ENCODE measurements at regions not wholly inside any gene's neighbourhood (a gene's known extent, or its start where the extent isn't known, plus 50 kb on each side); places are given as distances from the start of the nearest gene placed in this dataset.

GRCh38 chr12:92065639-92066038 is 80.0 kb downstream of the BTG1 start:
- WGBS, 2 donors (ENCODE audit: low coverage in 1 of 2), result 58 to 59% methylated on average over 2 of the region's 2 CpGs
- in situ Hi-C loops (cut with MboI; ENCODE audit: low pct_ligation_motif_present in 1 of 4, low pct_unique_long_range_greater_than_20kb in 1 of 4, low sequenced_read_pairs in 3 of 4), result no loop called here
- H3K27ac ChIP-seq, result peak overlapping the region; percentile 70 to 78 (median 76)

GRCh38 chr12:92065018-92065499 is 80.6 kb downstream of the BTG1 start:
- peak; percentile 26 for DNase-seq
- Histone ChIP-seq H3K27me3 (no peaks in the 10 kb centered on the region), H3K4me3 (peak overlapping the region in 1 of 4 donors; percentile 3), H3K27ac (peak overlapping the region; percentile 70 to 78 (median 76)), H3K36me3 (no peaks in the 10 kb centered on the region), H3K4me1 (peaks cover 22 to 60% (median 39%) of the 10 kb centered on the region in 4 donors), H3K9me3 (no peaks in the 10 kb centered on the region)
- in situ Hi-C loops (cut with MboI; ENCODE audit: low pct_ligation_motif_present in 1 of 4, low pct_unique_long_range_greater_than_20kb in 1 of 4, low sequenced_read_pairs in 3 of 4), result no loop called here
- TF ChIP-seq CTCF (IDR thresholded peaks at IDR 0.05), result peak in 1 of 5 experiments; percentile 26
- no peak for TF ChIP-seq EP300 (IDR thresholded peaks at IDR 0.05; ENCODE audit: low read depth)
- TF ChIP-seq POLR2AphosphoS5 (IDR thresholded peaks at IDR 0.05), result peak; percentile 39 to 53 (median 53)
- TF ChIP-seq POLR2A (IDR thresholded peaks at IDR 0.05), result no peak
- intact Hi-C loops (cut with DNase I; ENCODE audit: low total_unique reads), result no loop called here
- 14 to 18% methylated on average over 8 of the region's 8 CpGs for WGBS, 2 donors (ENCODE audit: low coverage in 1 of 2)

More at GRCh38 chr12:92065639-92066038, 80.0 kb downstream of the BTG1 start:
- H3K4me1 ChIP-seq, result peaks cover 24 to 61% (median 44%) of the 10 kb centered on the region in 4 donors
- DNase-seq, result no peak
- H3K36me3 ChIP-seq, result no peaks in the 10 kb centered on the region
- TF ChIP-seq POLR2AphosphoS5 (IDR thresholded peaks at IDR 0.05) (no peak), POLR2A (IDR thresholded peaks at IDR 0.05) (no peak), CTCF (IDR thresholded peaks at IDR 0.05) (no peak), EP300 (IDR thresholded peaks at IDR 0.05; ENCODE audit: low read depth) (no peak)
- H3K27me3 ChIP-seq, result no peaks in the 10 kb centered on the region
- intact Hi-C loops (cut with DNase I; ENCODE audit: low total_unique reads), result no loop called here
- H3K4me3 ChIP-seq, result no peak overlapping the region
- no peaks in the 10 kb centered on the region for H3K9me3 ChIP-seq

GRCh38 chr12:92064422-92064821 is 81.2 kb downstream of the BTG1 start:
- Histone ChIP-seq H3K27me3 (no peaks in the 10 kb centered on the region), H3K4me3 (peak overlapping the region in 1 of 4 donors; percentile 3), H3K36me3 (no peaks in the 10 kb centered on the region), H3K27ac (peak overlapping the region; percentile 70 to 78 (median 76)), H3K9me3 (no peaks in the 10 kb centered on the region), H3K4me1 (peaks cover 17 to 56% (median 33%) of the 10 kb centered on the region in 4 donors)
- intact Hi-C loops (cut with DNase I; ENCODE audit: low total_unique reads) (loop anchor here (5.0 kb wide), 1 partner anchor 252 kb away; no protein-coding TSS in a partner anchor), in situ Hi-C loops (cut with MboI; ENCODE audit: low pct_ligation_motif_present in 1 of 4, low pct_unique_long_range_greater_than_20kb in 1 of 4, low sequenced_read_pairs in 3 of 4) (no loop called here)
- WGBS, 2 donors (ENCODE audit: low coverage in 1 of 2), result 33% methylated on average over 1 of the region's 1 CpG; no CpG with 5 or more reads in 1 of the 2 donors
- no peak for DNase-seq
- no peak for TF ChIP-seq EP300 (IDR thresholded peaks at IDR 0.05; ENCODE audit: low read depth)
- peak in 2 of 3 donors; percentile 49 to 50 for TF ChIP-seq POLR2AphosphoS5 (IDR thresholded peaks at IDR 0.05)

- WGBS, 2 donors (ENCODE audit: low coverage in 1 of 2), result 55 to 56% methylated on average over 3 of the region's 3 CpGs
- intact Hi-C loops (cut with DNase I; ENCODE audit: low total_unique reads), result loop anchor here (5.0 kb wide), 1 partner anchor 251 kb away; no protein-coding TSS in a partner anchor
- H3K4me1 ChIP-seq, result peaks cover 17 to 52% (median 27%) of the 10 kb centered on the region in 4 donors
Observed at GRCh38 chr12:92063641-92064040, 82.0 kb downstream of the BTG1 start.

More at GRCh38 chr12:92063641-92064040, 82.0 kb downstream of the BTG1 start:
- TF ChIP-seq POLR2A (IDR thresholded peaks at IDR 0.05), result no peak
- no peak for TF ChIP-seq POLR2AphosphoS5 (IDR thresholded peaks at IDR 0.05)
- no peak for TF ChIP-seq EP300 (IDR thresholded peaks at IDR 0.05; ENCODE audit: low read depth)
- TF ChIP-seq CTCF (IDR thresholded peaks at IDR 0.05), result no peak
- Histone ChIP-seq H3K4me3 (no peak overlapping the region), H3K27ac (peak overlapping the region; percentile 70 to 78 (median 76)), H3K27me3 (no peaks in the 10 kb centered on the region), H3K9me3 (no peaks in the 10 kb centered on the region), H3K36me3 (no peaks in the 10 kb centered on the region)
- in situ Hi-C loops (cut with MboI; ENCODE audit: low pct_ligation_motif_present in 1 of 4, low pct_unique_long_range_greater_than_20kb in 1 of 4, low sequenced_read_pairs in 3 of 4), result no loop called here
- no peak for DNase-seq
